K562 (cell line): ENCODE measurements at regions not wholly inside any gene's neighbourhood (a gene's known extent, or its start where the extent isn't known, plus 50 kb on each side); places are given as distances from the start of the nearest gene placed in this dataset.

Experiments used
- CTBP1 ChIP-seq: fragments of 450-650 bp; IDR thresholded peaks from 2 replicates; pipeline ENCODE4 v1.6.1; 2016; ENCODE audit warnings: borderline replicate concordance
- PRPF4 ChIP-seq: fragments of 200-400 bp; formaldehyde crosslinking; IDR thresholded peaks from one replicate; pipeline ENCODE4 v1.6.1; 2017; ENCODE audit warnings: low read length, low read depth, mild to moderate bottlenecking; ENCODE audit not compliant: insufficient read depth, poor library complexity, severe bottlenecking
- TF ChIP-seq, protein P1 (sequence below): fragments of 450-650 bp; IDR thresholded peaks from 2 replicates; pipeline ENCODE4 v1.6.1; 2016

DNA sequence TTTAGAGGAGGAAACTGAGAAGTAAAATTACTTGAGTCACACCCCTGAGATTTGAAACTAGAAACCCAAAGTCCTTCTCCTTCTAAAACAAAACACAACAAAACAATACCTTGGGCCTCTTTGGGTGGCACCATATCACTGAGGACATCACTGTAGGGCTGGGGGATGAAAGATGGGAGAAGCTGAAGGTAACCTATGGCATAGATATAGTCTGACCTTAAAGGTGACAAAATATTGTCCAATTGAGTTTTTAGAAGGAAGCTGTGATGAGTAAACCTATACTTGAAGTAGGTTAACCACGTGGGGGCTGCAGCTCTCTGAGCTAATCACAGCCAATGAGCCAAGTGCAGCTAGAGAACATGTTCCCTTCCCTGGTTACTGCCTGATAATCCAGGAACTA lies 167.4 kb upstream of the CD180 start:
- no peak for TF ChIP-seq CTBP1
- TF ChIP-seq PRPF4 = no peak
- TF ChIP-seq, protein P1, sequence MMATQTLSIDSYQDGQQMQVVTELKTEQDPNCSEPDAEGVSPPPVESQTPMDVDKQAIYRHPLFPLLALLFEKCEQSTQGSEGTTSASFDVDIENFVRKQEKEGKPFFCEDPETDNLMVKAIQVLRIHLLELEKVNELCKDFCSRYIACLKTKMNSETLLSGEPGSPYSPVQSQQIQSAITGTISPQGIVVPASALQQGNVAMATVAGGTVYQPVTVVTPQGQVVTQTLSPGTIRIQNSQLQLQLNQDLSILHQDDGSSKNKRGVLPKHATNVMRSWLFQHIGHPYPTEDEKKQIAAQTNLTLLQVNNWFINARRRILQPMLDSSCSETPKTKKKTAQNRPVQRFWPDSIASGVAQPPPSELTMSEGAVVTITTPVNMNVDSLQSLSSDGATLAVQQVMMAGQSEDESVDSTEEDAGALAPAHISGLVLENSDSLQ = no peak
